NCI-H2107 treated with DMSO at 0.1 percent for 48 hours (cell line): ENCODE measurements at regions not wholly inside any gene's neighbourhood (a gene's known extent, or its start where the extent isn't known, plus 50 kb on each side); places are given as distances from the start of the nearest gene placed in this dataset.

Experiments
- DNase-seq: peaks from one replicate; lab custom pipeline; 2025; ENCODE audit not compliant: unreplicated experiment; lab: John Stamatoyannopoulos, UW

GRCh38 chr3:168338161-168338560, 242.4 kb upstream of the GOLIM4 start:
- DNase-seq, result no peak

- no peak for DNase-seq
These were observed 240.6 kb upstream of the GOLIM4 start for GRCh38 chr3:168336276-168336675.

GRCh38 chr3:168333410-168333935, 237.7 kb upstream of the GOLIM4 start:
- no peak for DNase-seq

- no peak for DNase-seq
These were observed 236.0 kb upstream of the GOLIM4 start for GRCh38 chr3:168331756-168332155.

- DNase-seq, result no peak
These were observed 235.3 kb upstream of the GOLIM4 start for GRCh38 chr3:168330983-168331382.

GRCh38 chr3:168327856-168328255, 232.1 kb upstream of the GOLIM4 start:
- no peak for DNase-seq

- DNase-seq, result no peak
These were observed 230.0 kb upstream of the GOLIM4 start for GRCh38 chr3:168325684-168326083.

GRCh38 chr3:168322941-168323340, 227.2 kb upstream of the GOLIM4 start:
- DNase-seq, result no peak

GRCh38 chr3:168314166-168314565, 218.4 kb upstream of the GOLIM4 start:
- DNase-seq, result no peak

GRCh38 chr3:168312984-168313383, 217.3 kb upstream of the GOLIM4 start:
- no peak for DNase-seq

- no peak for DNase-seq
These were observed 212.2 kb upstream of the GOLIM4 start for GRCh38 chr3:168307893-168308292.

- DNase-seq, result no peak
These were observed 199.3 kb upstream of the GOLIM4 start for GRCh38 chr3:168295027-168295426.

GRCh38 chr3:168292296-168292695, 196.6 kb upstream of the GOLIM4 start:
- DNase-seq, result no peak

GRCh38 chr3:168289471-168290008, 193.8 kb upstream of the GOLIM4 start:
- DNase-seq, result no peak

- DNase-seq, result no peak
These were observed 193.0 kb upstream of the GOLIM4 start for GRCh38 chr3:168288511-168289401.

GRCh38 chr3:168285506-168285905, 189.8 kb upstream of the GOLIM4 start:
- DNase-seq, result no peak

GRCh38 chr3:168284728-168285127, 189.0 kb upstream of the GOLIM4 start:
- no peak for DNase-seq

- no peak for DNase-seq
These were observed 179.9 kb upstream of the GOLIM4 start for GRCh38 chr3:168275662-168276061.

GRCh38 chr3:168273917-168274316, 178.2 kb upstream of the GOLIM4 start:
- no peak for DNase-seq

- no peak for DNase-seq
These were observed 177.3 kb upstream of the GOLIM4 start for GRCh38 chr3:168273036-168273435.

- DNase-seq, result no peak
These were observed 176.7 kb upstream of the GOLIM4 start for GRCh38 chr3:168272343-168272985.

GRCh38 chr3:168271932-168272331, 176.2 kb upstream of the GOLIM4 start:
- DNase-seq, result no peak
